Pons (tissue), 1 donor: ENCODE measurements at regions not wholly inside any gene's neighbourhood (a gene's known extent, or its start where the extent isn't known, plus 50 kb on each side); places are given as distances from the start of the nearest gene placed in this dataset.
"Not testable (repeated sequence)": the region's sequence is repeated elsewhere in the genome, so short reads cannot be mapped to it uniquely, and the experiment has no call there.

Source experiments
- DNase-seq: peaks from one replicate; pipeline ENCODE4 v3.0.0-alpha.2; 2016; ENCODE audit warnings: low spot score

- no peak for DNase-seq
Observed at GRCh38 chr1:229710746-229711145, 84.7 kb downstream of the URB2 start.

- no peak for DNase-seq
Observed at GRCh38 chr1:229714306-229714705, 88.3 kb downstream of the URB2 start.

GRCh38 chr1:229714964-229715603, 89.0 kb downstream of the URB2 start:
- DNase-seq = no peak

- no peak for DNase-seq
Observed at GRCh38 chr1:229716069-229716468, 90.0 kb downstream of the URB2 start.

GRCh38 chr1:229716704-229717103, 90.7 kb downstream of the URB2 start:
- peak; percentile 24 for DNase-seq

- DNase-seq = no peak
Observed at GRCh38 chr1:229717786-229718576, 91.9 kb downstream of the URB2 start.

- no peak for DNase-seq
Observed at GRCh38 chr1:229726061-229726460, 100.0 kb downstream of the URB2 start.

- no peak for DNase-seq
Observed at GRCh38 chr1:229729916-229730315, 103.9 kb downstream of the URB2 start.

- no peak for DNase-seq
Observed at GRCh38 chr1:229730573-229730972, 104.5 kb downstream of the URB2 start.

GRCh38 chr1:229732061-229732460, 106.0 kb downstream of the URB2 start:
- DNase-seq = no peak

- no peak for DNase-seq
Observed at GRCh38 chr1:229736376-229736775, 110.3 kb downstream of the URB2 start.

GRCh38 chr1:229742614-229743013, 116.6 kb downstream of the URB2 start:
- DNase-seq = not testable (repeated sequence)

- DNase-seq = no peak
Observed at GRCh38 chr1:229749992-229750391, 123.9 kb downstream of the URB2 start.

GRCh38 chr1:229751610-229752009, 125.6 kb downstream of the URB2 start:
- no peak for DNase-seq

- no peak for DNase-seq
Observed at GRCh38 chr1:229752679-229753078, 126.6 kb downstream of the URB2 start.

GRCh38 chr1:229753764-229754551, 127.9 kb downstream of the URB2 start:
- peak; percentile 27 for DNase-seq

- DNase-seq = no peak
Observed at GRCh38 chr1:229756666-229757065, 130.6 kb downstream of the URB2 start.

- no peak for DNase-seq
Observed at GRCh38 chr1:229757226-229757625, 131.2 kb downstream of the URB2 start.

GRCh38 chr1:229758101-229759036, 132.3 kb downstream of the URB2 start:
- DNase-seq = no peak

- DNase-seq = no peak
Observed at GRCh38 chr1:229759037-229759435, 133.0 kb downstream of the URB2 start.

- DNase-seq = no peak
Observed at GRCh38 chr1:229759586-229759985, 133.5 kb downstream of the URB2 start.
